ENCODE measurements at regions not wholly inside any gene's neighbourhood (a gene's known extent, or its start where the extent isn't known, plus 50 kb on each side); places are given as distances from the start of the nearest gene placed in this dataset.

DNA sequence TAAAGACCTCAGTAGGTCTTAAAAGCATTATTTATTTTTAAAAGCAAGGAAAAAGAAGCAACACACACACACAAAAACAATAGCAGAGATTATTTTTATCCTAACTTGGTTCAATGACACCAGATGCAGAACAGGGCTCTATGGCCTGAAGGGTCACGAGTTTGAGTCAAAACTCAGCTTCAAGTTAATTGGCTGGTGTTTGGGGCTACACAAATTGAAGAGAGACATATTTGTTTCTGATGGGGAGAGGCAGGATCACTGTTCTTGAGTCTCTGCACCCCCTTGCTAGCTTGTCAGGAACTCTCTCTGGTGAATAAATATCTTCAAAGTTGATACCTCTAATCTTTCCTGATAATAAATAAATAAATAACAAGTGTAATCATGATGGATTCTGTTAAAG, 466.1 kb downstream of the PRKD1 start:
- H3K27ac Mint-ChIP-seq = no peak overlapping the region
- no peak for DNase-seq
- Histone ChIP-seq H3K36me3 (ENCODE audit: insufficient read depth, low read length) (no peaks in the 10 kb centered on the region), H3K27ac (ENCODE audit: low read depth in 1 of 2, low read length in 2 of 2) (no peak overlapping the region), H3K4me3 (ENCODE audit: low read length) (no peak overlapping the region), H3K9me3 (ENCODE audit: control insufficient read depth in 1 of 2, insufficient read depth in 1 of 2, low read length in 2 of 2) (no peaks in the 10 kb centered on the region), H3K4me1 (ENCODE audit: insufficient read depth, low read length) (no peaks in the 10 kb centered on the region), H3K27me3 (ENCODE audit: control insufficient read depth in 1 of 2, insufficient read depth in 2 of 2, low read length in 2 of 2) (no peaks in the 10 kb centered on the region)
- TF ChIP-seq, protein P1, sequence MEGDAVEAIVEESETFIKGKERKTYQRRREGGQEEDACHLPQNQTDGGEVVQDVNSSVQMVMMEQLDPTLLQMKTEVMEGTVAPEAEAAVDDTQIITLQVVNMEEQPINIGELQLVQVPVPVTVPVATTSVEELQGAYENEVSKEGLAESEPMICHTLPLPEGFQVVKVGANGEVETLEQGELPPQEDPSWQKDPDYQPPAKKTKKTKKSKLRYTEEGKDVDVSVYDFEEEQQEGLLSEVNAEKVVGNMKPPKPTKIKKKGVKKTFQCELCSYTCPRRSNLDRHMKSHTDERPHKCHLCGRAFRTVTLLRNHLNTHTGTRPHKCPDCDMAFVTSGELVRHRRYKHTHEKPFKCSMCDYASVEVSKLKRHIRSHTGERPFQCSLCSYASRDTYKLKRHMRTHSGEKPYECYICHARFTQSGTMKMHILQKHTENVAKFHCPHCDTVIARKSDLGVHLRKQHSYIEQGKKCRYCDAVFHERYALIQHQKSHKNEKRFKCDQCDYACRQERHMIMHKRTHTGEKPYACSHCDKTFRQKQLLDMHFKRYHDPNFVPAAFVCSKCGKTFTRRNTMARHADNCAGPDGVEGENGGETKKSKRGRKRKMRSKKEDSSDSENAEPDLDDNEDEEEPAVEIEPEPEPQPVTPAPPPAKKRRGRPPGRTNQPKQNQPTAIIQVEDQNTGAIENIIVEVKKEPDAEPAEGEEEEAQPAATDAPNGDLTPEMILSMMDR (IDR thresholded peaks at IDR 0.05) = no peak
- no peak overlapping the region for H3K4me3 Mint-ChIP-seq
- ChIA-PET CTCF (no interaction called here), POLR2A (no interaction called here)
- H3K27me3 Mint-ChIP-seq = no peaks in the 10 kb centered on the region
- intact Hi-C loops (cut with DNase I, micrococcal nuclease) = no loop called here
- no peaks in the 10 kb centered on the region for H3K36me3 Mint-ChIP-seq (ENCODE audit: low read depth)
- peaks cover 2% of the 10 kb centered on the region for H3K9me3 Mint-ChIP-seq
- H3K4me1 Mint-ChIP-seq (ENCODE audit: low read depth) = no peaks in the 10 kb centered on the region
- no peak for ATAC-seq (ENCODE audit: poor library complexity)

- H3K4me1 Mint-ChIP-seq (ENCODE audit: low read depth) = no peaks in the 10 kb centered on the region
- CTCF ChIA-PET = no interaction called here
- intact Hi-C loops (cut with DNase I, micrococcal nuclease) = no loop called here
- H3K4me3 Mint-ChIP-seq = no peak overlapping the region
- TF ChIP-seq, protein P1 (IDR thresholded peaks at IDR 0.05) = no peak
- H3K27ac Mint-ChIP-seq = no peak overlapping the region
- no peaks in the 10 kb centered on the region for H3K4me1 ChIP-seq (ENCODE audit: insufficient read depth, low read length)
- no peak for ATAC-seq (ENCODE audit: poor library complexity)
- no peaks in the 10 kb centered on the region for H3K36me3 Mint-ChIP-seq (ENCODE audit: low read depth)
- no peak for DNase-seq
- H3K27me3 ChIP-seq (ENCODE audit: control insufficient read depth in 1 of 2, insufficient read depth in 2 of 2, low read length in 2 of 2) = no peaks in the 10 kb centered on the region
- POLR2A ChIA-PET = no interaction called here
- H3K4me3 ChIP-seq (ENCODE audit: low read length) = no peak overlapping the region
- H3K36me3 ChIP-seq (ENCODE audit: insufficient read depth, low read length) = no peaks in the 10 kb centered on the region
- no peak overlapping the region for H3K27ac ChIP-seq (ENCODE audit: low read depth in 1 of 2, low read length in 2 of 2)
- H3K9me3 ChIP-seq (ENCODE audit: control insufficient read depth in 1 of 2, insufficient read depth in 1 of 2, low read length in 2 of 2) = no peaks in the 10 kb centered on the region
- no peaks in the 10 kb centered on the region for H3K27me3 Mint-ChIP-seq
- peaks cover 2% of the 10 kb centered on the region for H3K9me3 Mint-ChIP-seq
Measured at GRCh38 chr14:29462321-29462720, 465.3 kb downstream of the PRKD1 start.

DNA sequence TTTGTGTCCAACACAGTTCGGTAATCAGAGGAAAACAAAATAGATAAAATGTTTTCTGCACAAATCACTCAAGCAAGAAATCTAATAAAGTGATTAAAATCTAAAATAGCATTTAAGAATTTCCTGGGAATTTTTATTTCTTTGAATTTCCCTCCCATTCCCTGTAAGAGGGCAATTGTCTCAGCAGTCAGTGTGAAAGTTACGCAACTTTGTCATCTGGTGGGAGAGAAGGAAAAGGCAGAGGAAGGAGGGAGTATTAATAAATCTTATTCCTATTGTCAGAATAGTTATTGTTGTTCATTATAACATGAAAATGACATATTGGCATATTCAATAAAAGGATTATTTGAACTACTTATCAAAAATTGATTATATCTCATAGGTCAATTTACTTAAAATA, 464.9 kb downstream of the PRKD1 start:
- Histone ChIP-seq H3K27me3 (ENCODE audit: control insufficient read depth in 1 of 2, insufficient read depth in 2 of 2, low read length in 2 of 2) (no peaks in the 10 kb centered on the region), H3K4me1 (ENCODE audit: insufficient read depth, low read length) (no peaks in the 10 kb centered on the region), H3K27ac (ENCODE audit: low read depth in 1 of 2, low read length in 2 of 2) (no peak overlapping the region), H3K4me3 (ENCODE audit: low read length) (no peak overlapping the region), H3K36me3 (ENCODE audit: insufficient read depth, low read length) (no peaks in the 10 kb centered on the region), H3K9me3 (ENCODE audit: control insufficient read depth in 1 of 2, insufficient read depth in 1 of 2, low read length in 2 of 2) (no peaks in the 10 kb centered on the region)
- H3K36me3 Mint-ChIP-seq (ENCODE audit: low read depth) = no peaks in the 10 kb centered on the region
- H3K9me3 Mint-ChIP-seq = peaks cover 2% of the 10 kb centered on the region
- H3K27ac Mint-ChIP-seq = no peak overlapping the region
- no peak overlapping the region for H3K4me3 Mint-ChIP-seq
- CTCF ChIA-PET = no interaction called here
- no peaks in the 10 kb centered on the region for H3K4me1 Mint-ChIP-seq (ENCODE audit: low read depth)
- intact Hi-C loops (cut with DNase I, micrococcal nuclease) = no loop called here
- ATAC-seq (ENCODE audit: poor library complexity) = no peak
- TF ChIP-seq, protein P1 (IDR thresholded peaks at IDR 0.05) = no peak
- POLR2A ChIA-PET = no interaction called here
- no peaks in the 10 kb centered on the region for H3K27me3 Mint-ChIP-seq
- no peak for DNase-seq
